ENCODE measurements at regions not wholly inside any gene's neighbourhood (a gene's known extent, or its start where the extent isn't known, plus 50 kb on each side); places are given as distances from the start of the nearest gene placed in this dataset.
"Not testable (repeated sequence)": the region's sequence is repeated elsewhere in the genome, so short reads cannot be mapped to it uniquely, and the experiment has no call there.

DNA sequence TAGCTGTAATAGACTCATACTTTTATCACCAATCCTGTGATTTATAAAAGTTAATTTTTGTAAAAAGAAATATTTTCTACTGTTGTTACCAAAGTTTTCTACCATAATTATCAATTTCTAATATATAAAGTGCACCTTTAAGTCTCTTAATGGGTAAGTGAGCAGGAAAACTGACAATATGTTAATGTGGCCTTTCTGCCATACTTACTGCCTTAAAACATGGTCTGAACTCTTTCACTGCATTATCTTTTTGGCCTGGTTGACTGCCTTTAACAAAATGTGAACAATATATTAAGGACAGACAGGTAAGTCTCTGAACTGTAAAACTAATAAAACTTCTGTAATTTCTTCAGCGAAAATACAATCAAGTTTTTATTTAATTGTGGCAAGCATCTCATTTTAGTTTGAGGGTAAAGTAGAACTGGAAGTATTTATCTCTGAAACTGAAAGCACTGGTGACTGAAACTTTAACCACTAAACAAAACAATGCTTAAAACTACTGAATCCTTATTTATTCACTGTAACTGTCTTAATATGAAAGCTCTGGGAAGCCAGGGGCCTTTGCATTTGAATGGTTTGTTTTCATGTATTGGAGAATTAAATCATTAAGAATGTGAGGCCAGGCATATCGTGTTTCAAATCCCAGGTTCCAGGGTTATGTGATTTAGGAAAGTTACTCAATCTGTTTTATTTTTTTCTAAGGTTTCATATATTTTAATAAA, 948.8 kb upstream of the POT1 start:
- H3K27ac ChIP-seq = no peak overlapping the region
- no peak for DNase-seq (ENCODE audit: low read depth, low spot score)

DNA sequence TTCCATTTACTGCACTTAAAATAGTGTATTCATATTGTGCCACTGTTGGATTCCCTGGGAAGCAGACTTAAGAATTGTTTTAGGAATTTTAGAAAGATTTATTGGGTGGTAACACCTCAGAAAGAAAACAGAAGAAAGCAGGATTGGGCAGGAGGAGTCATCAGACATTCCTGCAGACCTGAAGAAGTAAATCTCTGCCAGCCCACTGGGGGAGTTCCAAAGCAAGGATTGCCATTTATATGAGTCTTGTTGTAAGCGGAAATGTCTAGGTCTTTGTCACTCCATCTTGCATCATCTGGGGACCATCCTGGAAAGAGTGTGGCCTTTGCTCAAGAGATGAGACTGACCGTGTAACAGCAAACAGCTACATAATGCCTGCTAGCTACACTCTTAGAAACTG, 947.6 kb upstream of the POT1 start:
- no peak for DNase-seq (ENCODE audit: low read depth, low spot score)
- H3K27ac ChIP-seq = no peak overlapping the region

DNA sequence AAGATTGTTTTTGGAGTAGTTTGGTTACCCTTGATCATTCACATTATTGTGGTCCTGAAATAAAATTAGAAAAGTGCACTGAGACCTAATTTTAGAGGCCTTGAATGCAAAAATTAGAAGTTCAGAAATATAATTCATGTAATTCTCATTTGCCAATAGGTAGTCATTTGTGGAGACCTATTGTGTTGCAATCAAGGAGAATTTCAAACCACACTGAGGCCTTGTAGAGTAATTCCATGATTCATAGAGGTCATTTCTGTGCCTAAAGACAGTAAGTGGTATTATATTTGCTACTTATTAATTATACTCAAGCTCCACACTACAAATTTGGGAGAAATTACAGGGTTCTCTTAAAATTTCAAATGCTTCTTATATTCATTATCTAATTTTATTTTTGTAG, 946.8 kb upstream of the POT1 start:
- no peak overlapping the region for H3K27ac ChIP-seq
- DNase-seq (ENCODE audit: low read depth, low spot score) = no peak

DNA sequence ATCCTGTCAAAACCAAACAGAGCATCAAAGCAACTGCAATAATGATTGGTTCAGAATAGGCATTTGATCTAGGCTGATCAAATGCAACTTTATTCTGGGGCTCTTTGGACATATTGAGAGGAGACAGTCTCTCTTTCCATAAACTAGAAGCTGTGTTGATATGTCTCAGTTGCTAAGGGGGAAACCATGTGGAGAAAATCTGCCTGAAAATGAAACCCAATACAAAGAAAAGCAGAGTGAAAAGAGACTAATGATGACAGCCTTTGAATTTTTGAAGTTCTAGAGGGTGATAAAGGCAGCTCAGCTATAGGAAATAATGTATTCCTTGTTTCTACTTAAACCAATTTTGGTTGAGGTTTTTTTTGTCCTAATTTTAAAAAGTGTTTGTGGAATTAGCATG, 941.8 kb upstream of the POT1 start:
- no peak overlapping the region for H3K27ac ChIP-seq
- DNase-seq (ENCODE audit: low read depth, low spot score) = no peak

DNA sequence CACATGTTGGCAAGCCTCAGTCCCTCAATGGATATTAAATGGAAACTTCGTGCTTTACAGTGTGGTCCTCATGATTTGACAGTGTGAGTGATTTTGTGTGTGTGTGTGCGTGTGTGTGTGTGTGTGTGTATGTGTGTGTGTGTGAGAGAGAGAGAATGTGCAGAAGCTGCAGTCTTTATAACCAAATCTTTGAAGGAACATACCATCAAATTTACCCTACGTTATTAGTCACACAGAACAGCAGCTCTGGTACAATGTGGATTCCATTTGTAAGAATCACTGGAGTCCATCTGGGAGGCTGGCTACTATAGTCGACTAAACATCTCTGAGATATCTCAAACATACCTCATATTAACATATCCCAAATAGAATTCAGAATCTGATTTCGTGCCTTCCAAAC, 928.0 kb upstream of the POT1 start:
- no peak overlapping the region for H3K27ac ChIP-seq
- DNase-seq (ENCODE audit: low read depth, low spot score) = no peak

DNA sequence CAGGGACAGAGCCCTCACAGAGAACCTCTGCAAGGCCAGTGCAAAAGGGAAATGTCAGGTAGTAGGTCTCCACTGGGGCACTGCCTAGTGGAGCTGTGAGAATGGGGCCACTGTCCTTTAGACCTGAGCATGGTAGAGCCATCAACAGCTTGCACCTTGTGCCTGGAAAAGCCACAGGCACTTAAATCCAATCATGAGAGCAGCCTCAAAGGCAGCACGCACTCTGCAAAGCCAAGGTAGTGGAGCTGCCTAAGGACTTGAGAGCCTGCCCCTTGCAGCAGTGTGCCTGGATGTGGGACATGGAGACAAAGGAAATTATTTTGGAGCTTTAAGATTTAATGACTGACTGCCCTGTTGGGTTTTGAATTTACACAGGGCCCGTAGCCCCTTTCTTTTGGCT, 918.5 kb upstream of the POT1 start:
- H3K27ac ChIP-seq = no peak overlapping the region
- DNase-seq (ENCODE audit: low read depth, low spot score) = no peak

DNA sequence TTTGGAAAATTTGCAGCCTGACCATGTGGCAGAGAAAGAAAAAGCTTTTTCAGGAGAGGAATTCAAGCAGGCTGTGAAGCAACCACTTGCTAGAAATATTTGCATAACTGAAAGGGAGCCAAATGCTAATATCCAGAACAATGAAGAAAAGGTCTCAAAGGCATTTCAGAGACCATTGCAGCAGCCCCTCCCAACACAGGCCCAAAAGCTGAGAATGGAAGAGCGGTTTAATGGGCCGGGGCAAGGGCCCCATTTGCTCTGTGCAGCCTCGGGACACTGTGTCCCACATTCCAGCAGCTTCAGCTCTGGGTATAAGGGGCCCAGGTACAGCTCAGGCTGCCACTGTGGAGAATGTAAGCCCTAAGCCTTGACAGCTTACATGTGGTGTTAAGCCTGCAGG, 918.1 kb upstream of the POT1 start:
- DNase-seq (ENCODE audit: low read depth, low spot score) = no peak
- no peak overlapping the region for H3K27ac ChIP-seq

DNA sequence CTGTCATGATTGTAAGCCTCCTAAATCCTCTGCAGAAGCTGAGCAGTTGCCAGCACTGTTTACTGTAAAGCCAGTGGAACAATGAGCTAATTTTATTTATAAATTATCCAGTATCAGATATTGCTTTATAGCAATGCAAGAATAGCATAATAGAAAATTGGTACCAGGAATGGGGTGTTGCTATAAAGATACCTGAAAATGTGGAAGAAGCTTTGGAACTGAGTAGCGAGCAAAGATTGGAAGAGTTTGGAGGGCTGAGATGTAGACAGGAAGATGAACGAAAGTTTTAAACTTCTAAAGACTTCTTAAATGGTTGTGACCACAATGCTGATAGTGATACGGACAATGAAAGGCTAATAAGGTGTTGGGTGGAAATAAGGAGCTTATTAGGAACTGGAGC, 917.4 kb upstream of the POT1 start:
- no peak overlapping the region for H3K27ac ChIP-seq
- no peak for DNase-seq (ENCODE audit: low read depth, low spot score)

DNA sequence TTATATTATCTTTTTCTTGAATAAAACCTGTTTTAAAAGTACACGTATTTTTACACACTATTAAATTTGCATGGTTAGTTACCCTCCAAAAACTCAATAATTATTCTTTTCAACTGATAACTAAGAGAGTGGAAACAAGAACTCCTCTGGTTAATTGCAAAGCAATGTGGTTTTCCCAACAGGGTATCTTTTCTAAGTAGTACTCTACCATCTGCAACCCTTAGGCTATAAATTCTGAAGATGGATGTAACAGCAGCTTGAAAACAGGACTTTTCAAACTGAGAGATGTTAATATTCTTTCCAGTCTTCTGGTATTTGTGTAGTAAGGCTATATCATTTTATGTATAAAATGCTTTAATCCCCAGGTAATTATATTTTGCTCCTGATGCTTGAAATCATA, 916.1 kb upstream of the POT1 start:
- no peak overlapping the region for H3K27ac ChIP-seq
- DNase-seq (ENCODE audit: low read depth, low spot score) = no peak

DNA sequence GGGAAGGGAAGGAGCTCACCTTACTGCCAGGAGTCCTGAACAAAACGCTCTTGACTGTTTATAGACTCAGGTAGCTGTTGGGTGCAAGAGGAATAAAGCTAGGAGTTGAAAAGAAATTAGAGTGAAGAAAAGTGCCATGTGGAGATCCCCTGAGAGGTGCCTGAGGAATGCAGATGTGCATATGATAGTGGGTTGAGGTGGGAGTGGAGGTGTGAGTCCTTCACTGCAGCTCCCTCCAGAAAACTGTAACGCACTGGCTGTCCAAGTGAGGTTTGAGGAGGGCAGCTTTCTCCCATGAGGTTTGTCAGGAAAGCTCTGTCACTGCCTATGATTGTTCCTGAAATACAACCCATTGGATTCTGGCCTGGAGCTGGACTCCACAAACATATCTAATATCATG, 904.8 kb upstream of the POT1 start:
- DNase-seq (ENCODE audit: low read depth, low spot score) = no peak
- H3K27ac ChIP-seq = no peak overlapping the region

DNA sequence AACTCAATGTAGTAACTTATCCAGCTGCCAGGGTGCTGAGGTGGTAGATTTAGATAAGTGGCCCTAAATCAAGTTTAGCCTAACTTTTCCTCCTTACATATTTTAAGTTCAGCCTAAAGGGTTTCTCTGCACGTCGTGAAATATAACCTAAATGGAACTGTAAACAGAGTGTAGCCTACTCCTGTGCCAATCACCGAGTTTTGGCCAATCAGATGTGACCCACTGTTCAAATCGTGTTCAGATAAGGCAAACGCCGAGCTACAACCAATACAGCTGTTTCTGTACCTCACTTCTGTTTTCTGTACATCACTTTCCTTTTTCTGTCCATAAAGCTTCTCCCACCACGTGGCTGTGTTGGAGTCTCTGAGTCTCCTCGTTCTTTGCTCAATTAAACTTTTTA, 904.2 kb upstream of the POT1 start:
- DNase-seq (ENCODE audit: low read depth, low spot score) = no peak
- no peak overlapping the region for H3K27ac ChIP-seq

DNA sequence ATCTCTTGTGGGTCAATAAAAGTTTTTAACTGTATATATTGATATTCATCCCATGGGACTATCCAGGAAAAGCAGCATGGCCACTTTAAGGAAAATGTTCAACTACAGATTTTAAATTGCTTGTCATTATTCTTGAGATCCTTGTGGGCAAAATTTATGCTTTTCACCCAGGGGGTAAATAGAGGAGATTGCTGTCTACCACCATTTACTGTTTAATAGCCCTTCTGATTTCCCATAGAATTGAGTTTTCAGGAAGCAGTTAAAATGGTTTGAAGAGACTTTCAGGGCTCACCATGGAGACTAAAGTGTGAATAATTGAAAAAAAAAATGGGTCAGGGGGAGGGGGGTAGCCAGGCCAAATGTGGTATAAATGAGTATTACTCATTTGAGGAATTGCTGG, 901.1 kb upstream of the POT1 start:
- no peak overlapping the region for H3K27ac ChIP-seq
- DNase-seq (ENCODE audit: low read depth, low spot score) = no peak

DNA sequence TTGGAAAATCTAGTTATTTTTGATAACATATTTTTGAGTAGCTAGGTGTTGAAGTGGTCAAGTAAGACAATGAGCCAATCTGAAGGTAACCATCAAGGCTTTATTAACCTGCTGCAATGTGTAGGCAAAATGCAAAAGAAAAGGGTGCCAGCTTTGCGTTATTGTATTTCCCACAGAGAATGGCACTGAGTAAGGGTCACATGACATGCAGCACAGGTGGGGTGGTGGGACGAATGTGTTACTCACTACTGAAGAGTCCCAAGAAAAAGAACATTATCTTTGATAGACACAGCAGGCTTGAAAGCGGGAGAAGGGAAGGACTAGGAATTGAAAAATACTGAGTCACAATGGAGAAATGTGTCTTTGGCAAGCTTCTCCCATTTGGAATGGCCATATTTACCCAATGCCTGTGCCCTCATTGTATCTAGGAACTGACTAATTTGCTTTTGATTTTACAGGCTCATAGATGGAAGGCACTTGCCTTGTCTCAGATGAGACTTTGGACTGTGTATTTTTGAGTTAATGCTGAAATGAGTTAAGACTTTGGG, 898.6 kb upstream of the POT1 start:
- no peak for DNase-seq (ENCODE audit: low read depth, low spot score)
- H3K27ac ChIP-seq = no peak overlapping the region

DNA sequence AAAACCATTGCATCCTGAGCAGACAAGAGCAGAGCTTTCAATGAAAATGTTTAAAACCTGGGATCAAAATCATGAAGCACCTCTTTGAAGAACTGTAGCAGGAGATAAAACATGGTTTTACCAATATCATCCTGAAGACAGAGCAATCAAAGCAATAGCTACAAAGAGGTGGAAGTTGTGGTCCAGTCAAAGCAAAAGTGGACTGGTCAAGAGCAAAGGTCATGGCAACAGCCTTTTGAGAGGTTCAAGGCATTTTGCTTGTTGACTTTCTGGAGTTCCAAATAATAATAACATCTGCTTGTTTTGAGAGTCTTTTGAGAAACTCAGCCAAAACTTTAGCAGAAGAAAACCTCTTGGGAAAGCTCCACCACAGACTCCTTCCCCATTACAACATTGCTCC, 893.9 kb upstream of the POT1 start:
- no peak overlapping the region for H3K27ac ChIP-seq
- no peak for DNase-seq (ENCODE audit: low read depth, low spot score)

DNA sequence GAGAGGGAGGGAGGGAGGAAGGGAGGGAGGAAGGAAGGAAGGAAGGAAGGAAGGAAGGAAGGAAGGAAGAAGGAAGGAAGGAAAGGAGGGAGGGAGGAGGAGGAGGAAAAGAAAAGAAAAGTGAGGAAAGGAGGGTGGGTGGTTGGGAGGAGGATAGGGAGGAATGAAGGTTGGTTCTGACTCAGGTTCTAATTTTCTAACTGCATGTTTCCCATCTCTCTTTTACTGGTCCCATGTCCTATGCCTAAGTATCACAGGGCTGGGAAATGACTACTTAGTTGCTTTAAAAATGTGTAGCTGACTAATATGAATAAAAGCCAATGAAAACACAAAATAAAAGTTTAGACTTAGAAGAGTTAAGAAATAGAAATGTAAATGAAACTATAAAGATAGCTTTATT, 890.9 kb upstream of the POT1 start:
- H3K27ac ChIP-seq = no peak overlapping the region
- no peak for DNase-seq (ENCODE audit: low read depth, low spot score)

DNA sequence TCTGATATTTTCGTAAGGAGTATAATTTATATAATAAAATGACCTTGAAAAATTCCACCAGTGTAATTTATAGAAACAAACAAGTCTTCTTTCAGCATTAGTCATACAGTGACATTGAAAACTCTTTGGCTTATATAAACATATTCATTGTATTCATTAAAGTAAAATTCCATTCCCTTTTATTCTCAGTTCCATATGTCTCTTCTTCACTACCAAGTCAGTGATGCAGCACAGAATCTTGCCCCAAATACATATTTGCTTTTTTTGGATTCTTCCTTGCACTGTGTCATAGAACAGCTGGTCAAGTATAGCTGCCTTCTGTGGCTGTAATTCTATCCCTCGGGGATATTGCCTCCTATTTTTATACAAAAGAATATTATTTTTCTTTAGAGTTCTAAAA, 884.5 kb upstream of the POT1 start:
- H3K27ac ChIP-seq = no peak overlapping the region

DNA sequence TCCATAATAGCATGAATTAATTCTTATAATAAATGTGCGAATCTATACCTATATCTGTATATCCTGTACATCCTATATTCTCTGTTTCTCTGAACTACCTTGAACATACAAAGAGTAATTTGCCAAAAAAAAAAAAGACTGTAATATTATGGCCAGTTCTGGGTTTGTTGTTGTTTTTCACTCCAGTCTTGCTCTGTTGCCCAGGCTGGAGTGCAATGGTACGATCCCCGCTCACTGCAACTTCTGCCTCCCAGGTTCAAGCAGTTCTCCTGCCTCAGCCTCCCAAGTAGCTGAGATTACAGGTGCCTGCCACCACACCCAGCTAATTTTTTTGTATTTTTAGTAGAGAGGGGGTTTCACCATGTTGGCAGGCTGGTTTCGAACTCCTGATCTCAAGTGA, 876.9 kb upstream of the POT1 start:
- not testable (repeated sequence) for DNase-seq (ENCODE audit: low read depth, low spot score); H3K27ac ChIP-seq

More for the DNA sequence above, 884.5 kb upstream of the POT1 start:
- no peak for DNase-seq (ENCODE audit: low read depth, low spot score)

DNA sequence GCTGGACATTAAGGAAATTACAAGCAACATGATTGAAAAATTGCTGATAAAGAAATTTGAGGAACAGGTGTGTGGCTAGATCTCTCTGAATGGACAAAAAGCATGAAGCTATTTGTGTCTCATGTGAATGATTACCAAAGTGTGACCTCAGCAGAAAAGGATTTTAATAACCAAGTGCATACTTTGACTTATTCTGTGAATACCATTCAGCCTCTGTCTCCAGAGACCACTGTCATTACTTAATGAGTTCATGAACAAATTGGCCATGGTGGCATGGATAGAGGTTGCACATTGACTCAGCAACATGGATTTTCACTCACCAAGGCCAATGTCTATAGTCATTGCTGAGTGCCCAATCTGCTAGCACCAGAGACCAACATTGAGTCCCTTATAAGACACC, 874.6 kb upstream of the POT1 start:
- no peak for DNase-seq (ENCODE audit: low read depth, low spot score)

DNA sequence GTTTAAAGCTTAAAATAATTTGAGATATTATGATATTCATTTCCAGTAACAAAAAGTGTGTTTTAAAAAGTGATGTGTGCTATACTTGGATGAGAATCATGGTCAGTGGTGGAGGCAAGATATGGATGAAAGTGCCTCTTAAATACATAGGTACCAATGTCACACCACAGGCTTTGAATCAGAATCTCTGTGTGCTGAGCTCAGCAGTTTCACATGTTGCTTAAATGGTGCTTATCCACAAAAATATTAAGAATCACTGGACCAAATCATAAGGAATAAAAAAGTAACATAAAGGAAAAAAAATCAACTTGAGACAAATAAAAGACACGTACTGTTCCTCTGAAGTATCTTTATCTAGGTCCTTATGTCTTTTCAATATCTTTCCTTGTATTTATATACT, 850.5 kb upstream of the POT1 start:
- no peak for DNase-seq (ENCODE audit: low read depth, low spot score)
- no peak overlapping the region for H3K27ac ChIP-seq

More for the DNA sequence above, 874.6 kb upstream of the POT1 start:
- no peak overlapping the region for H3K27ac ChIP-seq

DNA sequence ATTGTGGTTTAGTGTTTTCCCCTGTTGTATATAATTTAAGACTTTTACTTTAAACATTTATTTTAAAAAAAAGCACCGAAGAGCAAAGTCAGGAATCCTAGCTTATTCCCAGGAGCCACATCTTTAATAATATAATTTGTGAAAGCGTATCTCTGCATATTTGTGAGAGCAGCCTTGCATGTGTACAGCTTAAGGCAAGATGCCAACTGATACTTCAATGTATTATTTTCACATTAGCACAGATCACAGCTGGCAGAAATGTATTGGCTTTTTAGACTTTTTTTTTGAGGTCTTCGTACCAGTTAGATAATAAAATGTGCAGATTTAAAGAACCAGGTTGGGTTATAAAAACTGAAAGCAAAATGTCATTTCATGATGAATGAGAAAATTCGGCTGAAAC, 845.7 kb upstream of the POT1 start:
- no peak overlapping the region for H3K27ac ChIP-seq
- DNase-seq (ENCODE audit: low read depth, low spot score) = no peak

DNA sequence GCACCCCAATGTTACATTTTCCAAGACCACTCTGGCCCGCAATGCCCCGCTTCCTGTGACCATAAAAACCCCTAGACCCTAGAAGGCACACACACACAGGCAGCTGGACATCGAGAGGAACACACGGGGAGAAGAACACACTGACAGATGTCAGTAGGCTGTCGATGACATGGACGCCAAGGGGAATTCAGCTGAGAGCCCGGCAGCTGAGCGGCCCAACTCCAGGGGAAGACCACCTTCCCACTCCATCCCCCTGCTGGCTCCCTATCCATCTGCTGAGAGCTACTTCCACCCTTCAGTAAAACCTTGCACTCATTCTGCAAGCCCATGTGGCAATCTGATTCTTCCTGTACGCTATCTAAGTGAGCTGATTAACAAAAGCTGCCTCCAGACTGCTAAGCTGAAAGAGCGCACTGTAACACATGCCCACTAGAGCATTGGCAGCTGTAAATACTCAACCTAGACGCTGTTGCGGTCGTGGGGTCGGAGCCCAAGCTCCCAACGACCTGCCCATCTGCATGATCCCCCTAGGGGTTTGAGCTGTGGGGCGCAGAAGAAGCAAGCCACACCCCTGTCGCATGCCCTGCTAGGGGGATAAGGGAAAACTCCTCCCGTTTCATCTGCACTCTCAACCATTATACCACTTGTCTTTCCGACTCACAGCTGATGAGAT, 843.6 kb upstream of the POT1 start:
- H3K27ac ChIP-seq = no peak overlapping the region
- DNase-seq (ENCODE audit: low read depth, low spot score) = no peak

DNA sequence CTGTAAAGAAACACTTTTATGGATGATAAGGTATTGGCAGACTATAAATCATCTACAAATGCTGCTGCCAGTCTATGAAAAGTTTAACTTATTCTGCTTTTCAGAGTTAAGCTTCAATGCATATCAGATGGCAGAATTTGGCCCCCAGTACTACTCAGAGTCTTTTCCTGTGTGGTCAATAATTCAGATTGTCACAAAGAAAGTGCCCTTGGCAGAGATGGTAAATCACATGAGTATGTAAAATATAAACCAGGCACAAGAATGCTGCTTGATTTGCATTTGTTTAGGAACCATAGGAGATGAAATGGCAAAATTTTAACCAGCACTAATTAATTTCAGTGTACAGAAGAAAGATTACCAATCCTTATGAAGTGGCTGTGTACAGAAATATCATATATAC, 818.3 kb upstream of the POT1 start:
- no peak for DNase-seq (ENCODE audit: low read depth, low spot score)
- no peak overlapping the region for H3K27ac ChIP-seq

Data from epithelial cell of prostate (primary cell).